ENCODE measurements at regions not wholly inside any gene's neighbourhood (a gene's known extent, or its start where the extent isn't known, plus 50 kb on each side); places are given as distances from the start of the nearest gene placed in this dataset.

DNA sequence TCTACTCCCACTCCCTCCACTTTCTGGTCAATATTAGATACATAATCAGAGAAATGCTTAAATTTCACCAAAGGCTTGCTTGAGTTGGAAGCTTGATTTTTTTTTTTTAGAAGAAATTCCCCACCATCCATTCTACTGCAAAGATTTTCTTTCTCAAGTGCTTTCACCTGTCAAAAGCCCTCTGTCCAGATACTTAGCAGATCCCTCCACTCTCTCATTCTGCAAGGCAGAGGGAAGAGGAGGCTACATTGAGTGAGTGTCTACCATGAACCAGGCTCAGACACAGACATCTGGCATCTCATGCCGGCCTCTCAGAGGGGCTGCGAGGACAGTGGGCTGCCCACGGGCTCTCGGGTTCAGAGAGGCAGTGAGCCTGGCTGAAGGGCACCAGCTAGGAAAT, 127.6 kb upstream of the GSC start:
- no peak for FAIRE-seq
- Histone ChIP-seq H2AFZ (ENCODE audit: control insufficient read depth, low read length) (no peak overlapping the region), H3K27me3 (ENCODE audit: control insufficient read depth, extremely low read depth, insufficient read depth, low read length) (no peaks in the 10 kb centered on the region), H3K4me1 (ENCODE audit: control insufficient read depth, extremely low read depth, insufficient read depth, low read length) (no peaks in the 10 kb centered on the region), H3K9me3 (ENCODE audit: control insufficient read depth, low read depth, low read length) (no peaks in the 10 kb centered on the region), H3K4me2 (ENCODE audit: control insufficient read depth, extremely low read depth, insufficient read depth, low read depth, low read length) (no peak overlapping the region), H3K79me2 (ENCODE audit: control insufficient read depth, insufficient read depth, low read length) (no peaks in the 10 kb centered on the region), H3K9me1 (ENCODE audit: control insufficient read depth, extremely low read depth, insufficient read depth, low read length) (no peaks in the 10 kb centered on the region), H4K20me1 (ENCODE audit: control insufficient read depth, extremely low read depth, insufficient read depth, low read length) (no peaks in the 10 kb centered on the region), H3K36me3 (ENCODE audit: control insufficient read depth in 2 of 2, extremely low read depth in 1 of 2, insufficient read depth in 2 of 2, low read length in 2 of 2) (no peaks in the 10 kb centered on the region), H3K27ac (ENCODE audit: control insufficient read depth, insufficient read depth, low read length) (no peak overlapping the region), H3K9ac (ENCODE audit: control insufficient read depth, extremely low read depth, insufficient read depth, low read length) (no peak overlapping the region), H3K4me3 (ENCODE audit: control insufficient read depth in 2 of 3, extremely low read depth in 1 of 3, insufficient read depth in 2 of 3, low read depth in 1 of 3, low read length in 3 of 3) (no peak overlapping the region)
- dilution Hi-C loops (cut with MboI; ENCODE audit: extremely low pct_ligation_motif_present, low sequenced_read_pairs), result no loop called here
- no peak for DNase-seq (ENCODE audit: low read depth, low spot score)
- TF ChIP-seq, protein P1, sequence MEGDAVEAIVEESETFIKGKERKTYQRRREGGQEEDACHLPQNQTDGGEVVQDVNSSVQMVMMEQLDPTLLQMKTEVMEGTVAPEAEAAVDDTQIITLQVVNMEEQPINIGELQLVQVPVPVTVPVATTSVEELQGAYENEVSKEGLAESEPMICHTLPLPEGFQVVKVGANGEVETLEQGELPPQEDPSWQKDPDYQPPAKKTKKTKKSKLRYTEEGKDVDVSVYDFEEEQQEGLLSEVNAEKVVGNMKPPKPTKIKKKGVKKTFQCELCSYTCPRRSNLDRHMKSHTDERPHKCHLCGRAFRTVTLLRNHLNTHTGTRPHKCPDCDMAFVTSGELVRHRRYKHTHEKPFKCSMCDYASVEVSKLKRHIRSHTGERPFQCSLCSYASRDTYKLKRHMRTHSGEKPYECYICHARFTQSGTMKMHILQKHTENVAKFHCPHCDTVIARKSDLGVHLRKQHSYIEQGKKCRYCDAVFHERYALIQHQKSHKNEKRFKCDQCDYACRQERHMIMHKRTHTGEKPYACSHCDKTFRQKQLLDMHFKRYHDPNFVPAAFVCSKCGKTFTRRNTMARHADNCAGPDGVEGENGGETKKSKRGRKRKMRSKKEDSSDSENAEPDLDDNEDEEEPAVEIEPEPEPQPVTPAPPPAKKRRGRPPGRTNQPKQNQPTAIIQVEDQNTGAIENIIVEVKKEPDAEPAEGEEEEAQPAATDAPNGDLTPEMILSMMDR (optimal IDR thresholded peaks at IDR 0.05 in 1 of 3, IDR thresholded peaks at IDR 0.05 in 1 of 3, conservative IDR thresholded peaks at IDR 0.05 in 1 of 3; ENCODE audit: extremely low read depth in 1 of 3, insufficient read depth in 2 of 3, low read length in 3 of 3), result no peak
- no peak for TF ChIP-seq EZH2 (IDR thresholded peaks at IDR 0.05; ENCODE audit: low read length)

DNA sequence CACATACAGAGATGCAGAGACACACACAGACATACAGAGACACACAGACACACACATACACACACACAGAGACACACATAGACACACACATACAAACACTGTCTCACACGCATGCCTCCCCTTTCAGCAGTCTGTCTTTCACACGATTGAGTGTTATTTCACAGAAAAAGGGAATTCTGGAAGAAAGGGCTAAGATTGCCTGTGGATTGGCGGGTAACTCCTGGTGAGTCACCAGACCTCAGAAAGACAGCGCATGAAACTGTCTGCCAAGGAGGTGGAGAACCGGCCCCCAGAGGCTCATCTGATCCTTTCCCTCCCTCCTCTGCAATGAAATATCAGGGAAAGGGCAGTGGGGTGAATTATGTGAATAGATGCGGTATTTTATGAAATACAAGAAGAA, 127.2 kb upstream of the GSC start:
- TF ChIP-seq EZH2 (IDR thresholded peaks at IDR 0.05; ENCODE audit: low read length), result no peak
- TF ChIP-seq, protein P1 (optimal IDR thresholded peaks at IDR 0.05 in 1 of 3, IDR thresholded peaks at IDR 0.05 in 1 of 3, conservative IDR thresholded peaks at IDR 0.05 in 1 of 3; ENCODE audit: extremely low read depth in 1 of 3, insufficient read depth in 2 of 3, low read length in 3 of 3), result no peak
- H2AFZ ChIP-seq (ENCODE audit: control insufficient read depth, low read length), result no peak overlapping the region
- H3K4me1 ChIP-seq (ENCODE audit: control insufficient read depth, extremely low read depth, insufficient read depth, low read length), result no peaks in the 10 kb centered on the region
- H3K27ac ChIP-seq (ENCODE audit: control insufficient read depth, insufficient read depth, low read length), result no peak overlapping the region
- H3K9ac ChIP-seq (ENCODE audit: control insufficient read depth, extremely low read depth, insufficient read depth, low read length), result no peak overlapping the region
- dilution Hi-C loops (cut with MboI; ENCODE audit: extremely low pct_ligation_motif_present, low sequenced_read_pairs), result no loop called here
- no peaks in the 10 kb centered on the region for H3K27me3 ChIP-seq (ENCODE audit: control insufficient read depth, extremely low read depth, insufficient read depth, low read length)
- FAIRE-seq, result no peak
- no peaks in the 10 kb centered on the region for H4K20me1 ChIP-seq (ENCODE audit: control insufficient read depth, extremely low read depth, insufficient read depth, low read length)
- no peaks in the 10 kb centered on the region for H3K9me1 ChIP-seq (ENCODE audit: control insufficient read depth, extremely low read depth, insufficient read depth, low read length)
- no peaks in the 10 kb centered on the region for H3K36me3 ChIP-seq (ENCODE audit: control insufficient read depth in 2 of 2, extremely low read depth in 1 of 2, insufficient read depth in 2 of 2, low read length in 2 of 2)
- no peak overlapping the region for H3K4me2 ChIP-seq (ENCODE audit: control insufficient read depth, extremely low read depth, insufficient read depth, low read depth, low read length)
- DNase-seq (ENCODE audit: low read depth, low spot score), result no peak
- no peaks in the 10 kb centered on the region for H3K9me3 ChIP-seq (ENCODE audit: control insufficient read depth, low read depth, low read length)
- no peaks in the 10 kb centered on the region for H3K79me2 ChIP-seq (ENCODE audit: control insufficient read depth, insufficient read depth, low read length)
- H3K4me3 ChIP-seq (ENCODE audit: control insufficient read depth in 2 of 3, extremely low read depth in 1 of 3, insufficient read depth in 2 of 3, low read depth in 1 of 3, low read length in 3 of 3), result no peak overlapping the region

All from keratinocyte (primary cell).